GM21423 (cell line): ENCODE measurements at regions not wholly inside any gene's neighbourhood (a gene's known extent, or its start where the extent isn't known, plus 50 kb on each side); places are given as distances from the start of the nearest gene placed in this dataset.

Source experiments
- ATAC-seq: cut with Tn5 transposase; IDR thresholded peaks from one replicate; pipeline ENCODE4 v1.9.1; 2021; ENCODE audit warnings: mild to moderate bottlenecking, moderate library complexity; ENCODE audit not compliant: unreplicated experiment

GRCh38 chr7:94054130-94054529, 50.0 kb upstream of the BET1 start:
- no peak for ATAC-seq

- ATAC-seq = no peak
Measured at GRCh38 chr7:94055963-94056362, 51.8 kb upstream of the BET1 start.

GRCh38 chr7:94056796-94057207, 52.6 kb upstream of the BET1 start:
- no peak for ATAC-seq

GRCh38 chr7:94057955-94058354, 53.8 kb upstream of the BET1 start:
- ATAC-seq = no peak

- peak; percentile 74 for ATAC-seq
Measured at GRCh38 chr7:94059746-94060145, 55.6 kb upstream of the BET1 start.

DNA sequence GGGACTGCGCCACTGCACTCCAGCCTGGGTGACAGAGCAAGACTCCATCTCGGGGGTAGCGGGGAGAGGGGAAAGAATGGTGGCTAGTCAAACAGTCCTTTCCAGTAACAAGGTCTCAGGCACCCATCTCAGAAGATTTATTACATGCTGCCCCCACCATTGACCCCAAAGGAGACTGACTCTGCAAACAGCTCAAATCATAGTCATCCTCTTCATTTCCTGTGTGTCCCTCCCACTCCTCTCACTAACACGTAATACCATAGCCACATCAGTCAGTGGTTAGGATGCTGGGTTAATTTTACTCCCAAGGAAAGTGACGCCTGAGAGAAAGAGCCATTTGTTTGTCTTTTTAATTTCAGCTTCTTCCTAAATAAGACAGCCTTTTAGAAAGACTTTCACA, 56.6 kb upstream of the BET1 start:
- peak; percentile 43 for ATAC-seq

DNA sequence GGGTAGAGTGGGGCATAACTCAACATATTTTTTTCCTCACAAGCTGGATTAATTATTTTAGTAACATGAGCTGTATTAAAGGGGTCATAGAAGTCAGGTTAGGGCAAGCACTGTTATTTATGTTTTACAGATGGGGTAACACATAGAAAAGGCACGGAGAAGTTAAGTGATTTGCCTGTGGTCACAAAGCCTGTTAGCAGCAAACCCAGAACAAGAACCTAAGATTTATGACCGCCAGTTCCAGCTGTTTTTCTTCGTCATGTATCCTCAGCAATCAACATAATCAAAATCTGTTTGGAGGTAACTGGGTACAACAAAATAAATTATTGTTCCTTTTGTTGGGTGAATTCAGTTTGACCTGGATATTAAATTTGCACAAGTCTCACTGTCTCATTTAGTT, 57.2 kb upstream of the BET1 start:
- no peak for ATAC-seq

GRCh38 chr7:94062372-94062771, 58.2 kb upstream of the BET1 start:
- ATAC-seq = no peak

GRCh38 chr7:94064541-94065191, 60.5 kb upstream of the BET1 start:
- ATAC-seq = no peak

DNA sequence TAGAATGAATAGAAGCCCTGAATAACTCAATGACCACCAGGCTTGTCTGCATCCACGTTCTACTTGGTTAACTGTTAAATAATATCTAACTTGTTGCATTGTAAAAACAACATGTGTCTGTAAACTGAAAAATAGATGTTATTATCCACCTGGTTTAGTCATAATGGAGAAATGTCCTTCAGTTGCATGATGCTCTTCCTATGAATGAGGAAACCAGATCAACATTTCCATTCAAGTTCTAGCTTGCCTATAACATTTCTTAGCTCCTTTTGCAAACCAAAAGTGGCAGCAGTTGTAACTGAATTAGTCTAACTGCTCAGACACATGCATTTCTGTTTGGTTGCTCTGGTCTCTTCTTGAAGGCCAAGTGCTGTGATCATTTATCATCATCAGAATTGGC, 62.9 kb upstream of the BET1 start:
- no peak for ATAC-seq

- ATAC-seq = no peak
Measured at GRCh38 chr7:94067506-94067905, 63.4 kb upstream of the BET1 start.

GRCh38 chr7:94069162-94069739, 65.1 kb upstream of the BET1 start:
- peak; percentile 77 for ATAC-seq

- ATAC-seq = no peak
Measured at GRCh38 chr7:94080551-94080950, 76.4 kb upstream of the BET1 start.

- no peak for ATAC-seq
Measured at GRCh38 chr7:94082126-94082525, 78.0 kb upstream of the BET1 start.

DNA sequence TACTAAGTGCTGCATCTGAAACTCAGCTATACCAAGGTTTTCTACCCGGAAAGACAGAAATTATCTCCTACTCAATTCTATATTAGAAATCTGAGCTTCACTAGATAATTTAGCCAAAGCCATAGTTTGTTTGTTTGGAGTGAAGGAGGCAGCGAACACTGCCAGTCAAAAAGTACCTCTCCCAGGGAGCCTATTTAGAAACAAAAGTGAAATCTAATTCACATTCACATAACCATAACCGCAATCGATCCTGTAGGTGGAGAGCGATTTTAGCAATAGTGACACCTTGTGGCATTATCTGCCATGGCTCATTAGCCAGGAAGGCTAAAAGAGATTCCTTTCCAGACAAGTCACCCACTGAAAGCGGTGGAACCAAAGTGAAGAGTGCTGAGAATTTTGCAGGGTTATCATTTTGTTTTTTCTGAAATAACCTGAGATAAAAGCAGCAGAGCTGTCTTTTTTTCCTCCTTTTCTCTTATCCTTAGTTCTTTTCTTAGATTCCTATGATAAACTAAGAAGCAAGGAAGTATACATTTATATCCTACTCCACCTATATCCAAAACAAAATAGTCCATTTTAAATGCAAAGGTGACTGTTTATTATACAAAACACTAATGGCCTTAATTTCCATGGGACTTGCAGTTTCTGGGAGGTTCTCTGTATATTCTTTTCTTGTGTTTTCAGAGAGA, 83.7 kb upstream of the BET1 start:
- ATAC-seq = peak; percentile 94

DNA sequence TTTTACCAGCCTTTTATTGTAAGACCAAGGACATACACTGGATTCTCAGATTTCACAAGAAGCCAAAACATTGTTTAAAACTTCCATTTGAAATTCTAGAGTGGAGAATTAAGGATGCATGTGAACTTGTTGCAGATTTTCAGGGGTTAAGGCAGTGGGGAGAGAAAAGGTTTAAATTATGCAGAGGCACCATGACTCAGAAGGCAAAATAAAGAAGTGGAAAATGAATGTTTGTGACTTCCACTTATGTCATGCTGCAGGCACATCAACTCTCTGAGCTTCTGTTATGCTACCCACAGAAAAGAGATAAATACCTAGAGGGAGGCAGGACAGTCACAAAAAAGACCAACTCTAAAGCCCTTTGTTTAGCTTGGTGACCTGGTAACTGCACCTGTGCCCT, 84.4 kb upstream of the BET1 start:
- ATAC-seq = no peak

DNA sequence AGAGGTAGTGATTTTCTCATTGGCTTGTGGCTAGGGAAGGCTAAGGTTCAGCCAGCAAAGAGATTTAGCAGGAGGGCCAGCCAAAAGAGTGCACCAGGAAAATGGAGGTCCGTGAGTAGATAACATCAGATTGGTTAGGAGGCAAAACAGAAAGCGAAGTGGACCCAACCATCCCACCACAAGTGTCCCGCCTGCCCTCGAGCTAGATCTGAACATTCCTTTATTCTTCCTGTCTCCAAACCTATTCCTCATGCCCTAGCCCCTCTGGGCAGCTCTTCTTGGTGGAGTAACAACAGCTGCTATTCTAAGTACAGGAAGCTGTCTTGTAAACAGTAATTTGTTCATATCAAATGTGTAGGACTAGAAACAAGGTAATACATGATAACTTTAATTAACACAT, 85.7 kb upstream of the BET1 start:
- ATAC-seq = no peak

GRCh38 chr7:94092980-94093379, 88.8 kb upstream of the BET1 start:
- no peak for ATAC-seq

DNA sequence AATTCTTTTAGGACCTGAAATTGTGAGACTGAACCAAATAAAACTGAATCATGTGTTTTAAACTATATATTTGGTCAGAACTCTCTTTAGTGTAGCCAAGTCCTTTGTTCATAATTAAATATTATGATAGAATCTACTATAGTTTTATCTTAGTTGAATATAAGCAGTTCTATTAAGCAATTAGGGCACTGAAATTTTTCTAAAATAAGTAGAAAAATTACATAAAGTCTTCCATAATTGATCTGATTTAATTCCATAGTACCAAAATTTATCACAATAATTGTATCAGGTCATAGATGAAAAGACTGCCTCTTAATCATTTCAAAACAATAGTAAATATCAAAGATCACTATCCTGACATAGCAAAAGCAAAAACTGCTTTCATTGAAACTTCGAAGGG, 90.1 kb upstream of the BET1 start:
- no peak for ATAC-seq

DNA sequence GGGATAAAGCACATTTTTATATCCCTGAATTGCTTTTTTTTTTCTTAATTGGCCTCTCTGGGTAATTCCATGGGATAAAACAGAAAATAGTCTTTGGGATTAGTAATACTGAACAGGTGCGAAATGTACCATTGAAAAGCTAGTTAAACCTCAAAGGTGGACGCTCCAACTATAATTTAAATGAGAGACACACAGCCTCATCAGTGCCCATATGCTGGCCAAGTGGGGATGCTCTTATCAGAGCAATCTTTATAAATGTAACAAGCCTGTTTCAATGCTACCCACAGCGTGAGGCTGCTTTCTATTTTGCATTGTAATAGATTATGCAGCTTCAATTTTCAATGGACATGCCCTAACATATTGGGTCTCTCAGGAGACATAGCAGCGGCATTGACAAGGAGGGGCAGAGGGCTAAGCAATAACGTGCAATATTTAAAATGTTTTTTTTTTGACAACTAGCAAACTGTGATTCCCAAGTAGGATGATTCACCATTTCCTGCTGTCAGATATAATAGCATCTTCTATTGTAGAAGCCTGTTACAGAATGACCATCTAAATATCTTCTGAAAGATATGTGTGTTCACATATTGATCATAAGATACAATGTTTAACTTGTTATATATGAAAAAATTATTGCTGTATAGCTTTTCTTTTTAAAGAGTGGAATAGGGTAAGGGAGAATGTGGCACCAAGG, 91.3 kb upstream of the BET1 start:
- ATAC-seq = no peak

DNA sequence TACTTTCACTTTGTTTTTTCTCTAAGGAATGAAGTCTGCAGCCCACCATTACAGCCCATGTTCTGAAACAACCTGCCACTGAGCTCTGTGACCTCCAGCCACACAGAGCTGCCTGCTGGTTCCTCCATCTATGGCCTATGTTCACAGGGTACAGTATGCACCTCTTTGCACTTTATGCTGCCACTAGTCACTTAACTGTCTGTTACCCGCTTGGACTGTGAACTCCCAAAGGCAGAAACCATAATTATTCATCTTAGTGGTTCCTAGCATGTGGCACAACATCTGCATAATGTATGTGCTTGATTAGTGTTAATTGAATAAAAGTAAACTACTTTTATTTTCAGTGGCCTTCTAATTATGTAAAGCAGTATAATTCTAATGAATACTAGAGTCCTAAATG, 95.5 kb upstream of the BET1 start:
- no peak for ATAC-seq
